Subcutaneous adipose tissue (tissue), 1 donor: ENCODE measurements at regions not wholly inside any gene's neighbourhood (a gene's known extent, or its start where the extent isn't known, plus 50 kb on each side); places are given as distances from the start of the nearest gene placed in this dataset.

Experiments
- TF ChIP-seq, protein P1 (sequence below): fragments of 450-650 bp; IDR thresholded peaks from one replicate; pipeline ENCODE4 v1.5.1; 2016; ENCODE audit warnings: low read depth, mild to moderate bottlenecking, control low read depth, antibody characterized with exemption, moderate library complexity

DNA sequence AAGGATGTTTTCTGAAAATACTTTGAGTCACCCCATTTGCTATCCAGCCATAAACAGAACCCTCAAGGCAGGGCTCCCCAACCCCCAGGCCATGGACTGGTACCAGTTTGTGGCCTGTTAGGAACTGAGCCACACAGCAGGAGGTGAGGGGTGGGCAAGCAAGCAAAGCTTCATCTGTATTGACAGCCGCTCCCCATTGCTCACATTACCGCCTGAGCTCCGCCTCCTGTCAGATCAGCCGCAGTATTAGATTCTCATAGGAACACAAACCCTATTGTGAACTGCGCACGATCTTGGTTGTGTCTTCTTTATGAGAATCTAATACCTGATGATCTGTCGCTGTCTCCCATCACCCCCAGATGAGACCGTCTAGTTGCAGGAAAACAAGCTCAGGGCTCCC, 543.8 kb downstream of the CBLN4 start:
- TF ChIP-seq, protein P1, sequence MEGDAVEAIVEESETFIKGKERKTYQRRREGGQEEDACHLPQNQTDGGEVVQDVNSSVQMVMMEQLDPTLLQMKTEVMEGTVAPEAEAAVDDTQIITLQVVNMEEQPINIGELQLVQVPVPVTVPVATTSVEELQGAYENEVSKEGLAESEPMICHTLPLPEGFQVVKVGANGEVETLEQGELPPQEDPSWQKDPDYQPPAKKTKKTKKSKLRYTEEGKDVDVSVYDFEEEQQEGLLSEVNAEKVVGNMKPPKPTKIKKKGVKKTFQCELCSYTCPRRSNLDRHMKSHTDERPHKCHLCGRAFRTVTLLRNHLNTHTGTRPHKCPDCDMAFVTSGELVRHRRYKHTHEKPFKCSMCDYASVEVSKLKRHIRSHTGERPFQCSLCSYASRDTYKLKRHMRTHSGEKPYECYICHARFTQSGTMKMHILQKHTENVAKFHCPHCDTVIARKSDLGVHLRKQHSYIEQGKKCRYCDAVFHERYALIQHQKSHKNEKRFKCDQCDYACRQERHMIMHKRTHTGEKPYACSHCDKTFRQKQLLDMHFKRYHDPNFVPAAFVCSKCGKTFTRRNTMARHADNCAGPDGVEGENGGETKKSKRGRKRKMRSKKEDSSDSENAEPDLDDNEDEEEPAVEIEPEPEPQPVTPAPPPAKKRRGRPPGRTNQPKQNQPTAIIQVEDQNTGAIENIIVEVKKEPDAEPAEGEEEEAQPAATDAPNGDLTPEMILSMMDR: no peak

DNA sequence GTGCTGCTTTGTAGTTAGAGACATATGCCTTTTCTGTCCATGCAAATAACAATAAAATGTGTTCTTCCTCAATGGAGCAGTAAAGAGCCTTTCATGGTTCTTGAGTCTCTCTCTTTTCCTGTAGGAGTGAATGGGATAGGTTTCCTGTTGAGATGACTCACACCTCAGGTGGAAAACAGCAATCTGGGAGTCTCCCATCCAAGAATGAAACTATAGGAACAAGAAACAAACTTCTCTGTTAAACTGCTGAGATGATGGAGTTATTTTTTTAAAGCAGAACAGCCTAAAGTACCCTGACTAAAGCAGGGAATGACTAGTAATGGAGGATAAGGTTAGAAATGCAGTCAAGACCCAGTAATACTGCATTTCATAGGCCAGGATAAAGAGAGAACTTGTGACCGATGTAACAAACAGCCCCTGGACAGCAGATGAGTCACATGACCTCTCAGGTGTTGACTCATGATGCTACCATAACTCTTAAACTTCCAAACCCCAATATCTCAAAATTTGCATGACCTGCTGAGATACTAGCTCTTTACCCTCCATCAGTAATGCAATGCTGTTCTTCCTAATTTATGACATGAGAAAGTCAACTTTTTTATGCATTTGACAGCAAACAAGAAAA, 548.9 kb downstream of the CBLN4 start:
- TF ChIP-seq, protein P1: no peak

DNA sequence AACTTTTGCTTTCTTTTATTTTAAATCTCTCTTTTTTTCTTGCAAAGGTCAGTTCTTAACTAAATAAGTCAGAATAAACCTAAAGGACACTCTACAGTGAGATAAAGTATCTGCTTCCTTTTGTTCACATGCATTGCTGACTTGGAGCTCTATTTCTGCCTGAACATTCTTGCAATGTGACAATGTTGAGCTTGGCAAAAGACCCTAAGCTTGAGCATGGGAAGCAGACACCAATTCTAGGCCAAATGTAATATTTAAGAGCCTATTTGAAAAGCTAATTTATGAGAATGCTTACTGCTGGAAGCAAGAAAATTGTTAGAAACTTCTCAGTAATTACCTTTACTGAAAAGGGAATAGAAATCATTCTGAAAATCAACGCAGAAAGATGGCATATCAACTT, 556.2 kb downstream of the CBLN4 start:
- TF ChIP-seq, protein P1: no peak

DNA sequence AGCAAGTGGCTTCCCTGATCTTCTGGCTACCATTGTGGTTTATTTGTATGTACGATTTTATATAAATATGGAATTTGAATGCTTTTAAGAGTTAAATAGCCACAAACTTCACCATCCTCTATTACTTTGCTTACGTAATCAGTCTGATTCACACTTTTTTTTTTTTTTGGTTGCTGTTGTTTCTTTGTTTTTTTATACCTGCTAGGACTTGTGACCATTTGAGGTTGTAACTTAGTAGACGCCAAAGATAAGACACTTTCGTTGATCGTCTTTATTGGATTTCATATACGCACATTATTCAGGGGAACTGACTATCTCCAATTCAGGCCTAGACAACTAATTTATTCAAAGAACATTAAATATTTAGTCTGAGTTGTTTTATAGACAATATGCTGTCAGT, 559.0 kb downstream of the CBLN4 start:
- TF ChIP-seq, protein P1: no peak

DNA sequence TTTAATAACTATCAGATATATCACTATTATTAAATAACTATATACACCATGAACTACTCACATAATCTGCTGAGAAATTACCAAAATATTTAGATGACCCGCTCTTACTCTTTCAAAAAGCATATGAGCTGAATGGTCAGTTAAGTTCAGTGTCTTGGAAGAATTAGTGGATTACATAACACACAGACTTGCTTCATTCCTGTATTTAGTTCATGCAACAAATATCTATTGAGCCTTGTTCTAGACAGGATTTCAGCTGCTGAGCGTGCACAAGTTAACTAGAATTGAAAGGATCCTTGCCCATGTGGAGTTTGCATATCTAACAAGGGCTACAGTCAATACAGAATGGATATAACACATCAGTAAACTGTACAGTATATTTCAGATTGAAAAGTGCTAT, 566.2 kb downstream of the CBLN4 start:
- TF ChIP-seq, protein P1: no peak

DNA sequence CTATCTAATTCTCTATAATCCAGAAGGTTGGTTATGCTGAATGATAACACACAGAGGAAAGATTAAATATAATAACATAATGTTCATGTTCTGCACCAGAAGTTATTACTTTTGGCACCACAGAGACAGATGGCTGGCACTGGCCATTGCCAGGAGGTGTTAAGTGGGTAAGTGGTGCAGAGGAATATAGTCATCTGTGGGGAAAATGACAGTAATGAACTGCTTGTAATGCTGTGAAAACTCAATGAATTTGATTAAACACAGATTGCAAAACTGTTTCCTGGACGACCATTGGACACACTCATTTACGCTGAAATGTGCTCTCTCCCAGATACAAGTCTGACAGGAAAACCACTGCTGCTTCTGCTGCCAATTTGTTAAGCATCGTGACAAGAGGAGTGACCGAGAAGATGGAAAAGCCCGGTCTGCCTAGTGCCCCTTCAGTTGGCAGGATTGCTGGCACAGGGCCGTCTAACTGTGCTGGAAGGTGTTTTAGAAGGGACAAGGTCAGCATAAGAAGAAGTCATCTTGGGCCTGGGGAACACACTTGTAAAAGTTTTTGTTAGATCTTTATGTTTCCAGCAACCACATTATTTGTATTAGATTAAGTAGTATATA, 567.4 kb downstream of the CBLN4 start:
- TF ChIP-seq, protein P1: no peak

DNA sequence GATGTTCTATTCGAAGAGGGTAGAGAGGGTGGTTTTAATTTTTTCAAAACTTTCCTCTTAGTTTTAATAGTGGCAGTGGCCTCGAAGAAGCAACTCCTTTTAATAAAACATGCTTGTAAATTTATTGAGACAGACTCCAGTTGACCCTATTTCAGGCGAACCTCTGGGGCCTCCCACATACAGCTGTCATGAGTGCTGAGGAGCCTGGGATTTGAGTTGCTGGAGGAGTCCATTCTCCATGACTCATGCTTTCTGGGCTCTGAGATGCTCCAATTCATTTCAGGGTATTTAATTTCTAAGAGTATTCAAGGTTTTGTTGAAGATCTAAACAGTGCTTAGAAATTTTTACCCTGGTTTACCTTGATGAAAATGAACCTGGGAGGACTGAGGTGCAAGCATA, 580.4 kb downstream of the CBLN4 start:
- TF ChIP-seq, protein P1: no peak
